ENCODE measurements at regions not wholly inside any gene's neighbourhood (a gene's known extent, or its start where the extent isn't known, plus 50 kb on each side); places are given as distances from the start of the nearest gene placed in this dataset.
A peak's percentile ranks its signal among the peaks of the same experiment; 100 is the strongest.

DNA sequence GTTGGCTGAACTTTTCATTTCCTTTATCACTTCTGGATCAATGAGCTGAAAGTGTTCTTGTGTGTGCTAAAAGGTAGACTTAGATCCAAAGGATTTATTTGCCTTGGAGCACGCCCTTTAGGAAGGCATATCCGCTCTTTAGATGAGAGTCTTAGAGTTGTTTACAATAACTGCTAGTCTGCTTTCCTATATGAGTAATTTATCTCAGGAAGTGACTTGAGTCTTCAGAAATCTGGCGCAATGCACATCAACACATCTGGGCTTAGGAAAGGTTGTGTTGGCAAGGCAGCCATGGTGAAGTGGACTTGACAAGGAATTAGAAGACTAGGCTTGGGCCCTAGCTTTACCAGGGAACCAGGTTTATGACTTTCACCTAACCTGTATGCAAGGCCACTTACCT is 204.1 kb upstream of the PTGFR start:
- peaks cover 75% of the 10 kb centered on the region for H3K4me1 Mint-ChIP-seq (ENCODE audit: low read depth)
- H3K36me3 Mint-ChIP-seq (ENCODE audit: low read depth), result peaks cover 8% of the 10 kb centered on the region; the same call in 1 of the 2 replicates
- DNase-seq, result peak; percentile 32
- no peaks in the 10 kb centered on the region for H3K9me3 Mint-ChIP-seq
- no peaks in the 10 kb centered on the region; the same call in 1 of the 2 replicates for H3K27me3 Mint-ChIP-seq (ENCODE audit: insufficient read depth)
- TF ChIP-seq, protein P1, sequence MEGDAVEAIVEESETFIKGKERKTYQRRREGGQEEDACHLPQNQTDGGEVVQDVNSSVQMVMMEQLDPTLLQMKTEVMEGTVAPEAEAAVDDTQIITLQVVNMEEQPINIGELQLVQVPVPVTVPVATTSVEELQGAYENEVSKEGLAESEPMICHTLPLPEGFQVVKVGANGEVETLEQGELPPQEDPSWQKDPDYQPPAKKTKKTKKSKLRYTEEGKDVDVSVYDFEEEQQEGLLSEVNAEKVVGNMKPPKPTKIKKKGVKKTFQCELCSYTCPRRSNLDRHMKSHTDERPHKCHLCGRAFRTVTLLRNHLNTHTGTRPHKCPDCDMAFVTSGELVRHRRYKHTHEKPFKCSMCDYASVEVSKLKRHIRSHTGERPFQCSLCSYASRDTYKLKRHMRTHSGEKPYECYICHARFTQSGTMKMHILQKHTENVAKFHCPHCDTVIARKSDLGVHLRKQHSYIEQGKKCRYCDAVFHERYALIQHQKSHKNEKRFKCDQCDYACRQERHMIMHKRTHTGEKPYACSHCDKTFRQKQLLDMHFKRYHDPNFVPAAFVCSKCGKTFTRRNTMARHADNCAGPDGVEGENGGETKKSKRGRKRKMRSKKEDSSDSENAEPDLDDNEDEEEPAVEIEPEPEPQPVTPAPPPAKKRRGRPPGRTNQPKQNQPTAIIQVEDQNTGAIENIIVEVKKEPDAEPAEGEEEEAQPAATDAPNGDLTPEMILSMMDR (IDR thresholded peaks at IDR 0.05), result no peak
- H3K4me3 Mint-ChIP-seq, result no peak overlapping the region; the same call in 1 of the 2 replicates
- H3K27ac Mint-ChIP-seq, result peak overlapping the region; percentile 76

DNA sequence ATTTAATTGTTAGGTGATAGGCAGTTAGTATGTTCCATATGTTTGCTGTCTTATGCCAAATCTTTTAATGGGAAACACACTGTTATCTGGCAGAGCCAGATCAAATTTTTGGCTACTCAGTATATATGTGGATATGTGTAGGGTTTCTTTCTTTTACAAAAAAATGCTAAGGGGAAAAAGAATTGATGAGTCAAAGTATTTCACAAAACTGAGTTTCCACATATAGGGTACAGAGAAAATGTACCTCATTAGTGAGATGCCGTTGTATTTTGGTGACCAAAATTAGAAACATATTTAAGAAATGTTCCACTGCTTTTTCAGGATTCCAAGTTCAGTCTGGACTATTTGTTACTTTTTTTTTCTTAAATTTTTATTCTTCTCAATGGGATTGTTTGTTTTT is 201.2 kb upstream of the PTGFR start:
- Mint-ChIP-seq H3K27ac (peak overlapping the region; percentile 8; the same call in 1 of the 2 replicates), H3K9me3 (no peaks in the 10 kb centered on the region), H3K36me3 (ENCODE audit: low read depth) (peaks cover 4% of the 10 kb centered on the region; the same call in 1 of the 2 replicates), H3K4me1 (ENCODE audit: low read depth) (peaks cover 83% of the 10 kb centered on the region), H3K27me3 (ENCODE audit: insufficient read depth) (peaks cover 1% of the 10 kb centered on the region; the same call in 1 of the 2 replicates), H3K4me3 (no peak overlapping the region)
- no peak for DNase-seq
- TF ChIP-seq, protein P1 (IDR thresholded peaks at IDR 0.05), result no peak

DNA sequence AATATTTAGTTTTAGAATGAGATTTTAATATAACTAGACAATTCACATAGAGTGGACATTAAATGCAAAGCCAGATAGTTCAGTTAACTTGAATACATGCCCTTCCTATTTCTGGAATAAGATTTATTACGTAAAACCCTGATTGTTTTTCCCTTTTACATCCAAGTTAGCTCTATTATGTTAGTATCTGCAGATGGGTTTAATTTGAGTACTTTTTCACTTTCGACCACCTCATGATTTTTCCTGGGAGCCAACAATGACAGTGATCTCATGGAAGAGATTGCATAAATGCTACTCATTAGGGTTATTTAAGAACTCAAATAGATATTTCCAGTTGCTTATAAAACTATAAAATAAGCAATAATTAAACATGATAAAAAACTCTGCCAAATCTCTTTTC is 199.4 kb upstream of the PTGFR start:
- no peak overlapping the region for H3K27ac Mint-ChIP-seq
- peaks cover 1% of the 10 kb centered on the region; the same call in 1 of the 2 replicates for H3K27me3 Mint-ChIP-seq (ENCODE audit: insufficient read depth)
- TF ChIP-seq, protein P1 (IDR thresholded peaks at IDR 0.05), result no peak
- peaks cover 69% of the 10 kb centered on the region for H3K4me1 Mint-ChIP-seq (ENCODE audit: low read depth)
- DNase-seq, result no peak
- peaks cover 9% of the 10 kb centered on the region; the same call in 1 of the 2 replicates for H3K36me3 Mint-ChIP-seq (ENCODE audit: low read depth)
- H3K9me3 Mint-ChIP-seq, result no peaks in the 10 kb centered on the region
- no peak overlapping the region for H3K4me3 Mint-ChIP-seq

DNA sequence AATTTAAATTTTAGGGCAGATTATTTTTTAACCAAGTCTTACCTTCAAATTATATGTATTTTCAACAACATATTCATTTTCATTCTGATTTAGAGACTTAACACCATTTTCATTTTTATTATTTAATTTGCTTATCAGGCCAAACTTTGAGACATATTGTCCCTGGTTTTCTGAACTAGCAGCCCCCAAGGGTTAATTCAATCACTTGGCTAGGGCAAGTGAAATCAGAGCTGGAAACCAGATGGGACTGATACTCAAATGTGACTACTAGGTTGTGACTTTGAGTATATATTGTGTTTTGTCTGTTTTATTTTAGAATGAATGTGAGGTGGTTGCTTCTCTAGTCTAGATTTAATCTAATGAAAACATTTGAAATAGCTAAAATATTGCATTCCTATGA is 198.9 kb upstream of the PTGFR start:
- peaks cover 1% of the 10 kb centered on the region; the same call in 1 of the 2 replicates for H3K27me3 Mint-ChIP-seq (ENCODE audit: insufficient read depth)
- H3K9me3 Mint-ChIP-seq, result no peaks in the 10 kb centered on the region
- peak overlapping the region; percentile 79 for H3K27ac Mint-ChIP-seq
- TF ChIP-seq, protein P1 (IDR thresholded peaks at IDR 0.05), result no peak
- no peak for DNase-seq
- H3K4me1 Mint-ChIP-seq (ENCODE audit: low read depth), result peaks cover 64% of the 10 kb centered on the region
- H3K36me3 Mint-ChIP-seq (ENCODE audit: low read depth), result peaks cover 9% of the 10 kb centered on the region; the same call in 1 of the 2 replicates
- peak overlapping the region; percentile 35; the same call in 1 of the 2 replicates for H3K4me3 Mint-ChIP-seq

DNA sequence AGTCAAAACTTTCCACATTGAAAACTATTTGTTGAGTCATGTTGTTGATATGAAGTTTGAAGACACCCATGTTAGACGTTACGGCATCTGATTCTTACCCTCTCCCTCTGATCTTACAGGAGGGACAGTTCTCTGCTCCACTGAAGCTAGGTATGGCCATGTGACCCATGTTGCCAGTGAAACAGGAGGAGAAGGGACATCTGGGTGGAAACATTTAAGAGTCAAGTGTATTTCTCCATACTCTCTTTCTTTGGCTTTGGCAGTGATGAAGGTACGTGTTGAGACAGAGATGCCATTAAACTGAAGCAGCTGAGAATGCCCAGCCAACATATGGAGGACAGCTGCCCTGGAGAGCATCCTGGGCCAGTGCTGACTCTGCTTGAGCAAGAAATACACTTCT is 198.4 kb upstream of the PTGFR start:
- H3K4me1 Mint-ChIP-seq (ENCODE audit: low read depth), result peaks cover 59% of the 10 kb centered on the region
- TF ChIP-seq, protein P1 (IDR thresholded peaks at IDR 0.05), result no peak
- H3K4me3 Mint-ChIP-seq, result peak overlapping the region; percentile 35
- DNase-seq, result peak; percentile 38
- peaks cover 9% of the 10 kb centered on the region; the same call in 1 of the 2 replicates for H3K36me3 Mint-ChIP-seq (ENCODE audit: low read depth)
- peak overlapping the region; percentile 79 for H3K27ac Mint-ChIP-seq
- no peaks in the 10 kb centered on the region for H3K9me3 Mint-ChIP-seq
- peaks cover 1% of the 10 kb centered on the region; the same call in 1 of the 2 replicates for H3K27me3 Mint-ChIP-seq (ENCODE audit: insufficient read depth)
